ENCODE measurements at regions not wholly inside any gene's neighbourhood (a gene's known extent, or its start where the extent isn't known, plus 50 kb on each side); places are given as distances from the start of the nearest gene placed in this dataset.

DNA sequence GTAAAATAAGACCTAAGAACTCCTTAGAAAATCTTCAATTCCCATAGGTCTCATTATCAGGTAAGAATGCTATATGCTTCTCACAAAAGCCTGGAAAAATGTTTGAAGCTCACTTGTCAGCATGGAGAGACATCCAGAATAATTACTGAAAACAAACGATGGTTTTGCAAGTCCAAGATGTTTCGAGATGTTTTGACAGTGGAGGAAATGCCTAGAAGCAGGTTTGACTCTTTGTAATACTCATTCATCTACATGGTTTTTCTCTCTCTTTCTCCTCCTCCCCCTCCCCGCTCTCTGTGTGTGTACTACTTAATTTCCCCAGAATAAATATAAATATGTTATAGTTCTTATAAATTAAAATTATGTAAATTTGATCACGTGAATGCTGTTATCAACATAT is 131.9 kb upstream of the NR3C2 start:
- Histone ChIP-seq H3K4me1 (no peaks in the 10 kb centered on the region), H3K4me3 (no peak overlapping the region), H3K9me3 (peaks cover 3% of the 10 kb centered on the region), H3K36me3 (no peaks in the 10 kb centered on the region), H3K27ac (no peak overlapping the region), H3K27me3 (no peaks in the 10 kb centered on the region)
- no peak for DNase-seq (ENCODE audit: low spot score in 2 of 2)
- no peak for TF ChIP-seq POLR2AphosphoS5 (IDR thresholded peaks at IDR 0.05)
- no peak for TF ChIP-seq POLR2A (IDR thresholded peaks at IDR 0.05)
- TF ChIP-seq, protein P1, sequence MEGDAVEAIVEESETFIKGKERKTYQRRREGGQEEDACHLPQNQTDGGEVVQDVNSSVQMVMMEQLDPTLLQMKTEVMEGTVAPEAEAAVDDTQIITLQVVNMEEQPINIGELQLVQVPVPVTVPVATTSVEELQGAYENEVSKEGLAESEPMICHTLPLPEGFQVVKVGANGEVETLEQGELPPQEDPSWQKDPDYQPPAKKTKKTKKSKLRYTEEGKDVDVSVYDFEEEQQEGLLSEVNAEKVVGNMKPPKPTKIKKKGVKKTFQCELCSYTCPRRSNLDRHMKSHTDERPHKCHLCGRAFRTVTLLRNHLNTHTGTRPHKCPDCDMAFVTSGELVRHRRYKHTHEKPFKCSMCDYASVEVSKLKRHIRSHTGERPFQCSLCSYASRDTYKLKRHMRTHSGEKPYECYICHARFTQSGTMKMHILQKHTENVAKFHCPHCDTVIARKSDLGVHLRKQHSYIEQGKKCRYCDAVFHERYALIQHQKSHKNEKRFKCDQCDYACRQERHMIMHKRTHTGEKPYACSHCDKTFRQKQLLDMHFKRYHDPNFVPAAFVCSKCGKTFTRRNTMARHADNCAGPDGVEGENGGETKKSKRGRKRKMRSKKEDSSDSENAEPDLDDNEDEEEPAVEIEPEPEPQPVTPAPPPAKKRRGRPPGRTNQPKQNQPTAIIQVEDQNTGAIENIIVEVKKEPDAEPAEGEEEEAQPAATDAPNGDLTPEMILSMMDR (IDR thresholded peaks at IDR 0.05) = no peak
- no peak for TF ChIP-seq EP300 (IDR thresholded peaks at IDR 0.05)
- 54% methylated on average over 4 of the region's 4 CpGs for WGBS

- 12% methylated on average over 3 of the region's 3 CpGs for WGBS
- no peak for DNase-seq (ENCODE audit: low spot score in 2 of 2)
- TF ChIP-seq POLR2AphosphoS5 (IDR thresholded peaks at IDR 0.05) (no peak), POLR2A (IDR thresholded peaks at IDR 0.05) (no peak), EP300 (IDR thresholded peaks at IDR 0.05) (no peak)
- TF ChIP-seq, protein P1 (IDR thresholded peaks at IDR 0.05) = no peak
These were observed 131.1 kb upstream of the NR3C2 start for GRCh38 chr4:148573296-148573695.

DNA sequence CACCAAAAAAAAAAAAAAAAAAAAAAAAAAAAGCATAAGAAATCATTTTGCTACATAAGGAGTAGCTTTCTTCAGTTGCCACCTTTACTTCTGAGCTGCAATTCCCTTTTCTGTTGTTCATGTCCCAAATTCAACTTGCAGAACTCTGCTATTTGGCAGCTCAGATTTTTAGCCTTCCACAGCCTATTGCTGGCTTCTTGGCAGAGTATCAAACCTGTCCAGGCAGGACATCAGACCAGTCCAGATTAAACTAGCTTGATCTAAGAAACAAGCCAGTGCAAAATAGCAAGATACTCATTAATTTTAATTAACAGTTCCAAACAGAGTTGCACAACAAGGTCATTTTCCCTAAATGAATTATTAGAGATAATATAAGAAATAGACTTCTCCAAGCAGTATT is 123.6 kb upstream of the NR3C2 start:
- Histone ChIP-seq H3K9me3 (peaks cover 3% of the 10 kb centered on the region), H3K27ac (no peak overlapping the region), H3K36me3 (no peaks in the 10 kb centered on the region), H3K4me3 (no peak overlapping the region), H3K27me3 (no peaks in the 10 kb centered on the region), H3K4me1 (no peaks in the 10 kb centered on the region)
- no peak for TF ChIP-seq POLR2AphosphoS5 (IDR thresholded peaks at IDR 0.05)
- TF ChIP-seq EP300 (IDR thresholded peaks at IDR 0.05) = no peak
- TF ChIP-seq, protein P1 (IDR thresholded peaks at IDR 0.05) = no peak
- no peak for TF ChIP-seq POLR2A (IDR thresholded peaks at IDR 0.05)
- DNase-seq (ENCODE audit: low spot score in 2 of 2) = no peak

More at GRCh38 chr4:148573296-148573695, 131.1 kb upstream of the NR3C2 start:
- Histone ChIP-seq H3K9me3 (peaks cover 3% of the 10 kb centered on the region), H3K27me3 (no peaks in the 10 kb centered on the region), H3K36me3 (no peaks in the 10 kb centered on the region), H3K4me3 (no peak overlapping the region), H3K27ac (no peak overlapping the region), H3K4me1 (no peaks in the 10 kb centered on the region)

- H3K9me3 ChIP-seq = no peaks in the 10 kb centered on the region
- WGBS = 69% methylated on average over 3 of the region's 3 CpGs
- H3K4me1 ChIP-seq = no peaks in the 10 kb centered on the region
- no peak for TF ChIP-seq POLR2A (IDR thresholded peaks at IDR 0.05)
- TF ChIP-seq EP300 (IDR thresholded peaks at IDR 0.05) = no peak
- TF ChIP-seq, protein P1 (IDR thresholded peaks at IDR 0.05) = no peak
- no peak for TF ChIP-seq POLR2AphosphoS5 (IDR thresholded peaks at IDR 0.05)
- no peaks in the 10 kb centered on the region for H3K27me3 ChIP-seq
- H3K27ac ChIP-seq = no peak overlapping the region
- H3K4me3 ChIP-seq = no peak overlapping the region
- no peak for DNase-seq (ENCODE audit: low spot score in 2 of 2)
- H3K36me3 ChIP-seq = no peaks in the 10 kb centered on the region
These were observed 121.5 kb upstream of the NR3C2 start for GRCh38 chr4:148563684-148564083.

DNA sequence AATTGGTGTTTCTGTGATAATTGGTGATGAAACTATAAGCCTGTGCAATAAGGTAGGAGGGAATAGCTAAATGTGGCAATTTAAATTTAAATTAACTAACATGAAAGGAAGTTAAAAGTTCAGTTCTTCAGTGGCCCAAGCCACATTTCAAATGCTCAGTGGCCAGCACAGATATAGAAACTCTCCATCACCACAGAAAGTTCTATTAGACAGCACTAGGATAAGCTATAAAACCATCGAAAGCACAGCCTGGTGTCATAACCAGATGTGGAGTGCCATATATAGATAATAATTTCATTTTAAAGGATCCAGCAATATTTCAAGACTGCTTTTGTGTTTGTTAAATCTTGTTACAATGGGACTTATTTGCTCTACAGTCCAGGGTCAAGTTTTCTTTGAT is 119.3 kb upstream of the NR3C2 start:
- no peak for DNase-seq (ENCODE audit: low spot score in 2 of 2)
- TF ChIP-seq, protein P1 (IDR thresholded peaks at IDR 0.05) = no peak
- TF ChIP-seq POLR2AphosphoS5 (IDR thresholded peaks at IDR 0.05) (no peak), POLR2A (IDR thresholded peaks at IDR 0.05) (no peak), EP300 (IDR thresholded peaks at IDR 0.05) (no peak)
- H3K4me1 ChIP-seq = no peaks in the 10 kb centered on the region
- no peak overlapping the region for H3K27ac ChIP-seq
- no peak overlapping the region for H3K4me3 ChIP-seq
- H3K9me3 ChIP-seq = no peaks in the 10 kb centered on the region
- H3K27me3 ChIP-seq = no peaks in the 10 kb centered on the region
- WGBS = 70% methylated on average over 1 of the region's 1 CpG
- no peaks in the 10 kb centered on the region for H3K36me3 ChIP-seq
